ENCODE measurements at regions not wholly inside any gene's neighbourhood (a gene's known extent, or its start where the extent isn't known, plus 50 kb on each side); places are given as distances from the start of the nearest gene placed in this dataset.

GRCh38 chr6:156395276-156395675 is 381.9 kb upstream of the ARID1B start:
- TF ChIP-seq CTCF (IDR thresholded peaks at IDR 0.05) (no peak), POLR2A (IDR thresholded peaks at IDR 0.05) (no peak)

All from body of pancreas (tissue), 4 donors.